Inferior parietal cortex (tissue), 1 donor: ENCODE measurements at regions not wholly inside any gene's neighbourhood (a gene's known extent, or its start where the extent isn't known, plus 50 kb on each side); places are given as distances from the start of the nearest gene placed in this dataset.

Experiments used
- DNase-seq: peaks from one replicate; pipeline ENCODE4 v3.0.0-alpha.2; 2016; ENCODE audit errors: extremely low spot score

DNA sequence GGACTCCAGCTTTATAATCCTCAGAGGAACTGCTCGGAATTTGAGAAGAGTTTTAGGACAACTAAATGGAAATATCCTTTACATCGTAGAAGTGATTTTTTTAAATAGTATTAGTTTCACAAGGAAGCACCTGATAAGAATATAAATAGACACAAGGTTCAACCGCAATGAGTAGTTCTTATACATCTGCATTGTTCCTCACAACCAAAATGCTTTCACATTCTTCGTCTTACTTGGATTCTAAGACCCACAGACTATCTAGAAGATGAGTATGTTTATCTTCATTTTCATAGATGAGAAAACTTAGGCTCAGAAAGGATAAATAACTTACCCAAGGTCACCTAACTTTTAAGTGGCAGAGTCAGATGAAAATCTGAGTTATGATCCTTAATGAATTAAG, 469.0 kb downstream of the GALC start:
- no peak for DNase-seq

DNA sequence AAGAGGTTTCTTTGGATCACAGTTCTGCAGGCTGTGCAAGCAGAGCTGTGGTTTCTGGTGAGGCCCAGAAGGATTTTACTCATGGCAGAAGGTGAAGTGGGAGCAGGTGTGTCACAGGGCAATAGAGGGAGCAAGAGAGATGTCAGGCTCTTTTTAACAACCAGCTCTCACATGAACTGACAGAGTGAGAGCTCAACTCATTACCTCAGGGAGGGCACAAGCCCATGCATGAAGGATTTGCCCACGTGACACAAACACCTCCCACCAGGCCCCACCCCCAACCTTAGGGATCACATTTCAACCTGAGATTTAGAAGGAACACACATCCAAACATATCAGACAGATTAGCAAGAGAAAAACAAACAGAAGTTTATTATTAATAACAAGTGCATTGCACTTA, 470.4 kb downstream of the GALC start:
- no peak for DNase-seq

DNA sequence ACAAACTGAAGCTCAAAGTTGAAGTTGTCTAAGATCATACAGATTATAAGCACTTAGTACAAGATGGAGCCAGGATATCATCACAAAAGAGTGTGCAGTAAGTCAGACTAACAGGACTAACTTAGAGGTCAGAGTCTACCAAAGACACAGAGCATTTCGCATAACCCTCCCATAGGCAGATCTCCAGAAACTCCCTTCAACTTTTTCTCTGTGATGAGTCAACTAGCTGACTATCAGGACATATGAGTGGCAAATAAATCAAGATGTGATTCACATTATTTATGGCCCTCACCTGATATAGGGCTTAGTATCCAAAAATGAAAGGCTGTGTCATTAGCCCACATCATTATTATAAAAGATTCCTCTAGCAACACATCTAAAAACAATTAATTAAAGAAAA, 484.6 kb downstream of the GALC start:
- no peak for DNase-seq

DNA sequence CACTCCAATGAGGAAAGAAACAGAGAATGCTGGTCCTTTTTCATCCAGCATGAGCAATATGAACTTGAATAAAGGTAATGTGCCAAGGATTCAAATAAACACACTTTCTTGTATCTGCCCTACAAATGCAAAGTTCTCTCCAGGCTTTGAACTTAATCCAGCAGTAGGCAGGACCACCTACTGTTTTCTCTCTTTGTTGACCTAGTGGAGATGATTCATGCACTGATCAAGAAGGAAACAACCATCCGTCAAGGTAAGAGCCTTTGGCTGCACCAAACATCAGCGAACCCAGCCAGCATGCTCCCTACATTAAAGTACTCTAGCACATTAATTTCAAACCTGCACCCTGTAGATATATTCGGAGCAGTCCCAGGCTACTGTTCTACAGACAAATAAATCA, 489.3 kb downstream of the GALC start:
- DNase-seq, result no peak

DNA sequence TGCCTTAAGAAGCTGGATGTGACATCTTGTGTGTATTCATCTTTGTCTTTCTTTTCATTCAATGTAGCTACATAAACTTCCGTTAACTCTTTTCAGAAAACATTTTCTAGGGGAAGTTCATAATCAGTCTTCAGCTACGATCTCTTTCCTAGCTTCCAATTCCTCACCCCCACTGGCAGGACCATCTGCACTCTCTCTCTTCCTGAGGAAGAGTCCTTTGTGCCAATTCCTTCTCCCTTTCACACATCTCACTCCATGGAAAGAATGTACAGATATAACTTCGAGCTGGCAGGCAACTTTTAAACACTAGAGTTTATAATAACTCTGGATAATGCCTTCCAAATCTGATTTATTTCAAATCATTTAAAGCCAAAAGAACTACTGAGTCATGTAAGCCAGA, 495.7 kb downstream of the GALC start:
- peak; percentile 51 for DNase-seq

DNA sequence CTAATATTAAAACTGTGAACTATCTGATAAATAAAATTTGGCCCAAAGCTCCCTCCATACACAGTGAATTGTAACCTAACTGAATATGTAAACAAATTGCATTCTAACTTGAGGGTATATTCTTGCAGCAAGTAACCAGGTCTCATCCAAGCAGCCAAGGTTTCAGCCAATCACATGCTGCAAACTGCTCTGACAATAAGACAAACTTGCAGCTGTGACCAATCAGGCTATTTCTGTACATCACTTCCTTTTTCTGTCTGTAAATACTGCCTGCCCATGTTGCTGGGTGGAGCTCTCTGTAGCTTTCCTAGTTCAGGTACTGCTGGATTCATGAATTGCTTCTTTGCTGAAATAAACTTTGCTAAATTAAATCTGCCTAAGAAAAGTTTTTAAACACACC, 499.0 kb downstream of the GALC start:
- DNase-seq, result no peak

DNA sequence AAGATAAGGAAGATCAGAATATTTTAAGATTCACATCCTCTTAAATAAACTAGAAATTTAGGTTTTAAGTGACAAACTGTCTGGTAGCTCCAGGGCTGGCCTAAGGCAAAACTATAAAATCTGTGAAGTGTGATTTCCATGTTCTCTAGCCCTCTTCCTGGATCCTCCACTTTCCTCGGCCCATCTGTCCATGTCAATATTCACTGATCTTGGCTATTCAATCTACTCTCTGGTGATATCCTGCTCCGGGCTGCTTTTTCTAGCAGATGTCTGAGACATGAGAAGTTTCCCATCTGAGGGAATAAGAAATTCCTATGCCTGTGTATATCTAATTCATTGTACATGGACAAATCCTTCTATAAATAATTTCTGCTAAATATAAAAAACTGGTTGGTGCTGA, 500.4 kb downstream of the GALC start:
- DNase-seq, result no peak

DNA sequence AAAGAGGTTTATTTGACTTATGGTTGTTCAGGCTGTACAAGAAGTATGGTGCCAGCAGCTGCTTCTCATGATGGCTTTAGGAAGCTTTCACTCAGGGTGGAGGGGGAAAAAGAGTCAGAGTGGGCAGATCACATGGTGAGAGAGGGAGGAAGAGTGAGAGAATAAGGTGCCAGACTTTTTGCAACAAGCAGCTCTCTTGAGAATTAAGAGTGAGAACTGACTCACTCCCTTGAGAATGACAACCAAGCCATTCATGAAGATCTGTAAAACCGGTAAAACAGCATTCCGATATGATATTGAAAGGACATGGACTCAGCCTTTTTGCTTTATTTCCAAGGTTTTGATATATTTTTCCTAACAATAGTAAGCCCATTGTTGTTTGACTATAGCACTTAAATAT, 501.2 kb downstream of the GALC start:
- DNase-seq, result peak; percentile 23

DNA sequence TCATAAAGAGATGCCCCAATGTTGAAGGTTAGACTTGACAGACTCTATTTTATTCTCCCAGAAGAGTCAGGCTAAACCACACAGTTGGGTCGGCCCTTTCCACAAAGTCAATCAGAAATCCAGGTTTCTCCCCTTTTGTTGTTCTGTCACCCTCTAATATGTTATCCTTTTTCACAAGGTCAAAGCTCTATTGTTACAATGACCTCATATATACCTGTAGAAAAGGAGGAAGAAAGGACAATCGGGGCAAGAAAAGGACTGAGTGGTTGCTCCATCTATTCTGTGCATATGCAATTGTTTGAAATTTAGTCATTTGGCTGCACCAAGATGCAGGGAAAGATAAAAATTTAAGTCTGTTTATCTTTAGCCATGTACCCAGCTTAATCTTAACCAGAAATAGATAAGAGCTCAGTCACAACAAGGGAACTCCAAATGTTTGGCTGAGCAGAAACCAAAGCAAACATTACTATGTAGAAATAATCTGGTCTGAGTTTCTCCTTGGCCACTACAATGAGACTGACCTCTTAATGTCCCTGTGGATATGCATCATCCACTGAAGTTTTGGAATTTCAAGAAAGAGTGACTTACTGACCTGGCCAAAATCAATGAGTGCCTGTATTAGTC, 503.7 kb downstream of the GALC start:
- no peak for DNase-seq

DNA sequence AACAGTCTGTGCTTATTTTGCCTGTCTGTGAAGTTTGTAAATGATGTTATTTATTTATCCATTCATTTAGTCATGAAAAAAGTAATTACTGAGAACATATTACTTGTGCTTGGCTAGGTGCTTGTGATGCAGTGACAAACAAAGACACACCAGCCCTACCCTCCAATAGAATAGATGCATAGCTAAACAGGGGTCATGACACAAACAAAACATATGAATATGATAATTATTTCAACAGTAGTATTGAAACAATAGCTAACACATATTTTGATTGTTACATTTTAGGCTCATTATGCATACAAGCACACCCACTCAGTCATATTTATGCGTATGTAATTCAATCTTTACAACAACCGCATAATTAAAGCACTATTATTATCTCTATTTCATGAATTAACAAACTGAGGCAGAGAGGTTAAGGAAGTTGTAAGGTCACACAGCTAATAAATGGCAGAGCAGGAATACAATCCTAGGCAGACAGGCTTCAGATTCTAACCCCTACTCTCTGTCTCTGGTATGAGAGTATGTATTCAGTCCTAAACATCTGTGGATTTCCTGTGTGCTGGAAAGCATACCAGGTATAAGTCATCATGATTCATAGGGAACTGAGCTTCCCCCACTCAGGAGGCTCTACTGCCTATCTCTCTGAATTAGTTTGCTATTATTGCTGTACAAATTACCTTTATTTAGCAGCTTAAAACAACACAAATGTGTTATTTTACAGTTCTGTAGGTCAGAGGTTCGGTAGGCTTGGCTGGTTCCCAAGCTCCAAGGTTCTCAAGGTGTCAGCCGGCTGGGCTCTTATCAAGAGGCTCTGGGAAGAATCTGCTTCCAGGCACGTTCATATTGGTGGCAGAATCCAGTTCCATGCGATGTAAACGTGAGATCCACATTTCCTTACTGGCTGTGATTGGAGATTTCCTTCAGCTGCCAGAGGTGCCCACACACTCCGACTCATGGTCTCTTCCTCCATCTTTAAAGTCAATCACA, 509.4 kb downstream of the GALC start:
- no peak for DNase-seq

DNA sequence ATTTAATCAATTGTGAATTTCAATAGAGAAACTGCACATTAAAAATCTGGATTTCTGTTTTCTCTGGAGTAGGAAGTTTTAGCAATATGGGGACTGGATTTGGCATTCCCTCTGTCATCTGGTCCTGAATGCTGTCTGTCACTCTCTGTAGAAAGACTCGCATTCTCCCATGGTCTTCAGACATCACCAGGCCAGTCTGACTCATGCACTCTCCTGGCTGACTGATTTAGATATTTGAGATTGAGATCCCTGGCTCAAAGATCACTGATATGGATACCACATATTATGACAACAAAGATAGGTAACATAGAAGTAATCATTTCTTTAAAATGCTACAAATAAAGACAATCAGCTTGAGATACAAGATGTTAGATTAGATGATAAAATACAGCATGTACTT, 524.5 kb downstream of the GALC start:
- no peak for DNase-seq

DNA sequence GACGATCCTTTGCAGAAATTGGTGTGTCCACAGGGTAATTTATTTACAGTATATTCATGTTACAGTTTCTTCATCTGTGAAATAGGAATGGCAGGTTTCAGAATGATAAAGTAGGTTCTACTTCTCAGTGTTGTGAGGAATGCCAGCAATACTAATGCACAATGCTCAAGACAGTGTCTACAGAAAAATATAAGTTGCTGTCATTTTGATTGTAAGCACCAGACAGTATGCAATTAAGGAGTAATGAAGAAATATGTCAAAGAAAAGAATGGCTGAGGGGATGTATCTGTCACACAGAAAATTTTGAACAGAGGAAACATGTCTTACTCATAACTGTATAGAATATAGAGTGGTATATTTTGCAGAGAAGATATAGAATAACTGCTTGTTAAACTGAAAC, 525.4 kb downstream of the GALC start:
- DNase-seq, result no peak

DNA sequence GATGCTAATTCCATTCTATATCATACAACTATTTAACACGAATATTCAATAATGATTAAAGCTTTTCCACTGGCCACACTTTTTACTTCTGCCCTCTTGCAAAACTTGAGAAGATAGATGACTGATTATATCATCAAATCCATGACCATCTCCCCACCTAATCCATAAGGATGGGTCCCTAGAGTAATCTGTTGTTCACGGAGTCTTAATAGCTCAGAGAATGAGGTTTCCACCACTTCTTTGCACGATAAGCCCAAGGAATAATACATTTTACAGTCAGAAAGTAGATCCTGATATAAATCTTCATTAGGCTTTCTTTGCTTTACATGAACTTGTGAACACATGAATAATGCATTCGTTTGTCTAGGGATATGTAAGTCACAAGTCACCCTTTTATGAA, 527.2 kb downstream of the GALC start:
- DNase-seq, result no peak

DNA sequence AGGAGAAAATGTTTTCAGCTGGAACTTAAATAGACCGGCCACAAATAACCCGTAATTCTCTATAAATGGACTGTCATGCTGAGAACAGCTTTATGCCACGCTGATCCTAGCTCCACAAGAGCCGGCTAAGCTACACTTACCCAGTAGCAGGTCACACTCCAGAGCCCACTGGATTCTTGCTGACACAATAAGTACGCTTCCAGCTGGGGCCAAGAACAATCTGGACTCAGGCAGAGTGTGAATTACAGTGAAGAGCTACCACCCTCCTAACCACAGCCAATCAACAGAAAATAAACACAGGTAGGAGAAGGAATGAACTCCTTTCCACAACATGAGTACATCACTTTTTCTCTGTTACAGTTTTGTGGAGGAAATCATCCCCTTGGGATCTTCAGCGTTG, 531.3 kb downstream of the GALC start:
- no peak for DNase-seq

DNA sequence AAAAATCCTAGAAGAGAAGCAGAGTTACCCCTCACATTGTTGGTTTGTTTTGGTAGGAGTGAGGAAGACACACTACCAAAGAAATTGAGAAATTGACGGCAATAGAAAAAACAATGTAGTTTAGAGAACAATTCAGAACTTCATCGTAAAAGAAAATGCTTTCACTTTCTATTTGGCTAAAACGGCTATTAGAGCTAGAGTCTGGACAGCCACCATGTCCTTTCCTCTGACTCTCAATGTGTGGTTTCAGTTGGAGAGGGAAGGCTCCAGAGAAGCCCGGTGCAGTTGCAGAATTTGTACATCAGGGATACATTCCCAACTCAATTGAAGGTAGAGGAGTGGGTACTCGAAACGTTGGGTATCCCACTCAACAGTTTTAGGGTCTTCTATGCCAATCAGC, 535.3 kb downstream of the GALC start:
- no peak for DNase-seq

DNA sequence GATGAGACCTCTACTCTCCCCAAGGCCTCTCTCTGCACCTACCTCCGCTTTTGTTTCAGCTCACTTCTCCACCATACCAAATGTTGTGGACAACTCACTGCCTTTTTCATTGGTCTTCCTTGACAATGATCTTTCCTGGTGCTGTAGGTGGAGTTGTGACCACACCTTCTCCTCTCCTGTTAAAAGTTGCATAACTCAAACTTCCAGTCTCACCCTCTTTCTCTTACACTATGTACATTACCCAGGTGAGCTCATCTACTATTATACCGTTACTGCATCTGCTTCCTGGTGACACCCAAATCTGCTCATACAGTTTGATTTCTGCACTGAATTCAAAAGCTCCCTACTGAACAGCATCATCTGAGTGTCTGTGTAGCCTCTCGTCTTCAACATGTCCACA, 542.8 kb downstream of the GALC start:
- no peak for DNase-seq

DNA sequence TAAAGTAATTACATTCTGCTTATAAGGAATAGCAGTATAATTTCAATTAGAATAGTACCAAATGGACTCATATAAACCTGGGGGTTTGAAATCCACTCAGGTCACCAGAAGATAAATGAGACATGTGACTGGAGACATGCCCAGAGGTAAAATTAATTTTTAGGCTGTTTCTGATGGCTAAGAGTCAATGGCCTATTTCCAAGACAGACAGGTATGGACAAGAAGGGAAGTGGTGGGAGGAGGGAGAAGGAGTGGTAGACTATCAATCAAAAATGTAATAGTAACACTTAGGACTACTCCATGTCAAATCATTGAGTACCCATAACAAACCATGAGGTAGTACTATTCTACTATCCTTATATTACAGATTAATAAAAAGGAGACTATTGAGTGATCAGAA, 544.0 kb downstream of the GALC start:
- no peak for DNase-seq

DNA sequence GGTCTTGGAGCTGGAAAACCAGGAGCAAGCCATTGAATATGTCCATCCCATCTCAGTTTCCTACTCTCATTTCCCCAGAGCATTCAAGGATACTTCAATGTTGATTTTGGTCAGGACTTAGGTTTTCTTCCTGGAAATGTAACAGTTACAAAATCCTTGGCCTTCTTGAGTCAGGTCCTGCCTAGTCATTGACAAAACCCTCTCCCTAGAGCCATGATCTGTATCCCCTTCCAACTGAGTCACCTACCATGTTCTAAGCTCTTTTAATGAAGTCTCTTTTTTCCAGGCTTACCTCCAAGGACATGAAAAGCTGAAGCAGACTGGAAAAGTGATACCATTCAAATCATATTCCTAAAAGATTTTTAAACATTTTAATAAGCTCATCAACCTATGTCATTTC, 549.2 kb downstream of the GALC start:
- DNase-seq, result no peak

DNA sequence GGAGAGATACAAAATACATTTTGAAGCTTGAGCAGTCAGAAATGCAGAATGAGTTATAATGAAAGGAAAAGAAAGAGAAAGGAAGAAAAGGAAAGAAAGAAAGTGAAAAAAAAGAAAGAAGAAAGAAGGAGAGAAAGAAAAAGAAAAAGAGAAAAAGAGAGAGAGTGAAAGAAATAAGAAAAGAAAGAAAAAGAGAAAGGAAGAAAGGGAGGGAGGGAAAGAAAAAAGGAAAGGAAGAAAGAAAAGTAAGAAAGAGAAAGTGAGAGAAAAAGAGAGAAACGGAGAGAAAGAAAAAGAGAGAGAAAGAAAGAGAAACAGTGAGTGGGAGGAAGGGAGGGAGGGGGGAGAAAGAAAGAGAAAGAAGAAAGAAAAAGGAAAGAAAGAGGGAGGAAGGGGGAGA, 549.9 kb downstream of the GALC start:
- no peak for DNase-seq

DNA sequence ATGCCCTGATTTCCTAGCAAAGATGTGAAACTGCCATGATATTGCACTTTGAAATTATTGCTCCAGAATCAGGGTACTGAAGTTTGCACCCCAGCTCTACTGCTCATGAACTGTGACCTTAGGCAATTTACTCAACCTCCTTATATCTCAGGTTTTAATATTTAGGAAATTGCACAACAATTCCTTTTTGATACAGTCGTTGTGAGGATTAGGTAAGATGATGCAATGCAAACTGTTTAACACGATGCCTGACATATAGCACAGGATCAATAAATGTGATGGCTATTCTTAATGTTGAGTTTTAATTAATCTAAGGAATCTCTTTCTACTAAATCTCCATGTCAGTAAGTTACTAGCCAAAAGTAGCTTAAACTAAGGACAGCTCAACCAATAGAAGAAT, 555.8 kb downstream of the GALC start:
- no peak for DNase-seq

DNA sequence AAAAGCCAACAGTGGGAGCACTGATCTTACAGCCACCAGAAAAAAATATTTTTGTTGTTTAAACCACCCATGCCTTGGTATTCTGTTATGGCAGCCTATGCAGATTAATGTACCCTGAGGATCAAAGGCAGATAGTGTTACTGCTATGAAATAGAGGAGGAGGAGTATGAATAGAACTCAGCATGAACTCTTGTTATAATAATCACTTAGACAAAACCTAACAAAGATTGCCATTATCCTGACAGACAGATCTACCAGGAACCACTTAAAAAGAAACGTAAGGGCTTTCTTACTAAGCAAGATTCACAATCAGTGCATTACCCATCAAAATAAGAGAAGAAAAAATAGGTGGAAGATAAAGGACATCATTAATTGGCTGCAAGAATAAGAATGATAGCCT, 558.3 kb downstream of the GALC start:
- no peak for DNase-seq

DNA sequence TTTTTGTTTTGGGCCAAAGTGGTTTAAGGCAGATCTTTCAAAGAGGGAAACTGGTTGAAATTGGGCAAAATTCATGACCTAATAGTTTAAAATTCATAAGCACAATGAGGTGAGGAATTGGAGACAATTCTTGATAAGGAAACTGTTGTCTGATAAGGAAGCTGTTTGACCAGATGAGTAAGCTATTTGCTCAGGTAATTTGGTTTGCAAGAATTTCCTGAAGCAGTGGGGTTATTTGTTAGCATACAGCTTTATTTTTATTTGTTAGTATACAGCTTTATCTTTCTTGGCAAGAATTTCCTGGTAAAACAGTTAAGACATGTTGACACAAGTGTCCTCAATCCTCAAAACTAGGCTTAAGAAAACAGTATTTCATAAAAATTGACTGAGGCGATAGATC, 559.0 kb downstream of the GALC start:
- DNase-seq, result no peak

DNA sequence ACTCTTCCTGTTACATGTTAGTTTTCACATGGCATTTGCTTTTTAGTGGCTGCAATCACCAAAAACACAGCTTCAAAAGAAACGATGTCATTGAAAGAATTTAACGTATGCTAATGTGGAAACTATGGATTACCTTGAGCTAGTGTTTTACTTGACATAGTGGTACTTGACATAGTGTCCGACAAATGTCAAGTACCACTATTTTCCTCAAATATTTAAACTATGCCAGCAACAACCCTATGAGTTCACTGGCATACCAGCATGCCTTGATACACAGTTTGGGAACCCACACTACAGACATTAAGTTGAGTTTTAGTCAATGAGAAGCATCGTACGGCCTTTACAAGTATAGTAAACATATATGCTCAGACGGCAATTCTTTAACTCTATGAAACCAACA, 560.3 kb downstream of the GALC start:
- no peak for DNase-seq
